Endodermal cell (in vitro differentiated cells): ENCODE measurements at regions not wholly inside any gene's neighbourhood (a gene's known extent, or its start where the extent isn't known, plus 50 kb on each side); places are given as distances from the start of the nearest gene placed in this dataset.

Experiments
- DNase-seq: peaks from one replicate; pipeline ENCODE4 v3.0.0-alpha.2; 2017
- H3K27ac ChIP-seq: 2 replicates; pipeline ENCODE4 v1.5.1; 2013; ENCODE audit warnings: mild to moderate bottlenecking, low read depth, low read length, moderate library complexity
- H3K27me3 ChIP-seq: 2 replicates; pipeline ENCODE4 v1.6.1; 2013; ENCODE audit warnings: mild to moderate bottlenecking, low read length, moderate library complexity; ENCODE audit not compliant: insufficient read depth, control insufficient read depth, poor library complexity, severe bottlenecking
- H3K36me3 ChIP-seq: 2 replicates; pipeline ENCODE4 v1.7.0; 2013; ENCODE audit warnings: mild to moderate bottlenecking, low read length, moderate library complexity; ENCODE audit not compliant: control insufficient read depth, insufficient read depth
- H3K4me1 ChIP-seq: one replicate; pipeline ENCODE4 v1.7.0; 2013; ENCODE audit warnings: low read length; ENCODE audit not compliant: control insufficient read depth, insufficient read depth
- H3K4me3 ChIP-seq: 2 replicates; pipeline ENCODE4 v1.5.1; 2013; ENCODE audit warnings: mild to moderate bottlenecking, low read length, moderate library complexity
- H3K9ac ChIP-seq: 2 replicates; pipeline ENCODE4 v1.6.1; 2013; ENCODE audit warnings: mild to moderate bottlenecking, low read length, moderate library complexity; ENCODE audit not compliant: poor library complexity, severe bottlenecking; ENCODE audit errors: extremely low read depth
- H3K9me3 ChIP-seq: 2 replicates; pipeline ENCODE4 v1.6.1; 2013; ENCODE audit warnings: mild to moderate bottlenecking, low read length, moderate library complexity; ENCODE audit not compliant: control insufficient read depth
- H3K27ac Mint-ChIP-seq: 2 replicates; pipeline ENCODE4 v1.8.0; 2020; ENCODE audit warnings: mixed read lengths
- H3K27me3 Mint-ChIP-seq: 2 replicates; pipeline ENCODE4 v1.8.0; 2021; ENCODE audit warnings: mild to moderate bottlenecking, mixed read lengths; ENCODE audit not compliant: insufficient read depth
- H3K36me3 Mint-ChIP-seq: 2 replicates; pipeline ENCODE4 v1.8.0; 2020; ENCODE audit warnings: low read depth, mixed read lengths
- H3K4me1 Mint-ChIP-seq: 2 replicates; pipeline ENCODE4 v1.8.0; 2020; ENCODE audit warnings: mixed read lengths
- H3K4me3 Mint-ChIP-seq: 2 replicates; pipeline ENCODE4 v1.8.0; 2020; ENCODE audit warnings: mild to moderate bottlenecking, moderate library complexity, mixed read lengths
- H3K9me3 Mint-ChIP-seq: 2 replicates; pipeline ENCODE4 v1.8.0; 2020; ENCODE audit warnings: mild to moderate bottlenecking, mixed read lengths
- CTCF ChIP-seq: fragments of 200-600 bp; sonication (generic); conservative IDR thresholded peaks from 2 replicates; pipeline ENCODE4 v1.5.0; 2021; ENCODE audit warnings: antibody characterized with exemption, mild to moderate bottlenecking
- WGBS, 2 experiments: methylation state at CpG; one replicate each; pipeline versions ENCODE4 v1.1.5 to v1.1.7; 2013; ENCODE audit warnings: missing lambda C conversion rate in 2 of 2, mixed read lengths in 1 of 2; ENCODE audit not compliant: insufficient coverage in 1 of 2, insufficient read length in 1 of 2; 5-methylcytosine and 5-hydroxymethylcytosine counted together

DNA sequence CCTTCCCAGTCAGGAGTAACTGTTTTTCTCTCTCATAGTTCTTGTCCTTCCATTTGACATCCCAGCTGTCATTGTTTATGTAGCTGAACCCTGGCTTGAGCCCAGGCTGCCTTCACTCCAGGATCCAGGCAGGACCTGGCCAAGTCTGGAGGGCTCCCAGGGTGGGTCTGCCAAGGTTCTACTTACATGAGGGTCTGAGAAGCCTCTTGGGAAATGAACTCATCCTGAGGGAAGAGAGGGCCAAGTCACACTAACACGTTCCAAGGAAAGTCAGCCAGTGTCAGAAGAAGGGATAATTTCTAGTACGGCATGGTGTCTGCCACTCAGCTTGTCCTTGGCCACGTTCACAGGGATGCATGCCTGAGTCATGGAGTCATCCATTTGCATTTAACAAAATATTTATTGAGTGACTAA, 54.8 kb upstream of the SRD5A3 start:
- no peaks in the 10 kb centered on the region for H3K36me3 Mint-ChIP-seq
- H3K27me3 Mint-ChIP-seq: no peaks in the 10 kb centered on the region
- H3K4me1 Mint-ChIP-seq: no peaks in the 10 kb centered on the region
- no peak overlapping the region for H3K9ac ChIP-seq
- H3K27ac Mint-ChIP-seq: no peak overlapping the region
- H3K4me1 ChIP-seq: no peaks in the 10 kb centered on the region
- no peak overlapping the region for H3K4me3 ChIP-seq
- no peaks in the 10 kb centered on the region for H3K9me3 ChIP-seq
- WGBS, 2 experiments: 89 to 94% methylated on average over 2 to 3 of the region's 3 CpGs
- H3K9me3 Mint-ChIP-seq: no peaks in the 10 kb centered on the region
- no peaks in the 10 kb centered on the region for H3K27me3 ChIP-seq
- DNase-seq: no peak
- H3K4me3 Mint-ChIP-seq: no peak overlapping the region
- no peak for TF ChIP-seq CTCF
- H3K27ac ChIP-seq: no peak overlapping the region
- no peaks in the 10 kb centered on the region for H3K36me3 ChIP-seq

DNA sequence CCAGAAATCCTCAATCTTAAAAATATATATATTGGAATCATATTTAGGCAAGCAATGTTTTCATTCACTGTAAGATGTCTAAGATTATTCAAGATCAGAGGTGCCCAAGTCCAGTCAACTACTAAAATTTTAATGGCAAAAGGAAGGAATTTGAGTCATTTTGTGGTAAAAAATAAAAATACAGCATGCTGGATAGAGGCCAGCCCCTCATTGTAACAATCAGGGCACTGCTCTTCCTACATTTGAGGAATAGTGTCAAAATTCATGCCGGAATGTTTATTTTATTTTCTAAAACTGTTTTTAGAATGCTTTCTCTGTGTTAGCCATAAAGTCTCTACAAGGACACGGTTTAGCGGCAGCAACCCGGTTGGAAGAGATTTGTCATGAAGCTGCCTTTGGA, 49.9 kb upstream of the SRD5A3 start:
- H3K4me1 Mint-ChIP-seq: no peaks in the 10 kb centered on the region
- H3K36me3 Mint-ChIP-seq: no peaks in the 10 kb centered on the region

More for the DNA sequence above, 49.9 kb upstream of the SRD5A3 start:
- Mint-ChIP-seq H3K9me3 (peaks cover 23% of the 10 kb centered on the region), H3K4me3 (no peak overlapping the region), H3K27ac (no peak overlapping the region), H3K27me3 (peaks cover 2% of the 10 kb centered on the region)
- peaks cover 7% of the 10 kb centered on the region for H3K9me3 ChIP-seq
- no peaks in the 10 kb centered on the region for H3K4me1 ChIP-seq
- no peak overlapping the region for H3K4me3 ChIP-seq
- H3K36me3 ChIP-seq: no peaks in the 10 kb centered on the region
- H3K9ac ChIP-seq: no peak overlapping the region
- no peak for DNase-seq
- 96 to 100% methylated on average over 3 to 4 of the region's 4 CpGs for WGBS, 2 experiments
- H3K27ac ChIP-seq: no peak overlapping the region
- no peaks in the 10 kb centered on the region for H3K27me3 ChIP-seq
- no peak for TF ChIP-seq CTCF
